ENCODE measurements at regions not wholly inside any gene's neighbourhood (a gene's known extent, or its start where the extent isn't known, plus 50 kb on each side); places are given as distances from the start of the nearest gene placed in this dataset.

DNA sequence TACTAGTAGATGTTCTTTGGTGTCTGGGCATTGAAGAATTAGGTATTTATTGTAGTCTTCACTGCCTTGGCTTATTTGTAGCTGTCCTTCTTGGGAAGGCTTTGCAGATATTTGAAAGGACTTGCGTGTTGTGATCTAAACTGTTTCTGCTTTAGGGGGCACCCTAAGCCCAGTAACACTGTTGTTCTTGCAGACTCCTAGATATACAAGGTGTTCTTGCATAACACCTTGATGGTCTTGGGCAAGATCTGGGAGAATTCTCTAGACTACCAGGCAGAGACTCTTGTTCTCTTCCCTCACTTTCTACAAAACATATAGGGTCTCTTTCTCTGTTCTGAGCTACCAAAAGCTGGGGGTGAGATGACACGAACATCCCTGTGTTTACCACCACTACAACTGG, 179.1 kb downstream of the FAM170A start:
- H3K36me3 ChIP-seq (ENCODE audit: control insufficient read depth, insufficient read depth, low read length), result no peaks in the 10 kb centered on the region
- intact Hi-C loops (cut with micrococcal nuclease), result no loop called here
- no peak overlapping the region for H3K27ac ChIP-seq (ENCODE audit: extremely low read depth, low read depth, low read length)
- ChIA-PET CTCF (ENCODE audit: low intra/inter-chr PET ratio) (no interaction called here), POLR2A (no interaction called here)
- H3K9me1 ChIP-seq (ENCODE audit: control insufficient read depth, insufficient read depth, low read length), result no peaks in the 10 kb centered on the region
- ATAC-seq (no peak), DNase-seq (ENCODE audit: extremely low read depth in 1 of 4, low spot score in 3 of 4) (no peak), FAIRE-seq (no peak)
- H3K9me3 ChIP-seq (replicated peaks; ENCODE audit: control insufficient read depth, insufficient read depth, low read depth, low read length), result no peaks in the 10 kb centered on the region; the same call in 1 of the 2 replicates
- no peak overlapping the region for H2AFZ ChIP-seq (ENCODE audit: low read depth, low read length)
- TF ChIP-seq MTA1 (IDR thresholded peaks at IDR 0.05; ENCODE audit: borderline replicate concordance) (no peak), E2F3 (CRISPR knock-in tag; IDR thresholded peaks at IDR 0.05) (no peak), PTRF (tag; IDR thresholded peaks at IDR 0.05) (no peak), U2AF1 (optimal IDR thresholded peaks at IDR 0.05; ENCODE audit: low read depth, low read length) (no peak), HIVEP1 (CRISPR knock-in tag; IDR thresholded peaks at IDR 0.05) (no peak), CEBPB (tag; IDR thresholded peaks at IDR 0.05) (peak; percentile 34; the same call in 1 of the 2 replicates)
- no peaks in the 10 kb centered on the region for H3K27me3 ChIP-seq (ENCODE audit: control insufficient read depth in 2 of 2, insufficient read depth in 2 of 2, low read length in 2 of 2)
- H3K4me2 ChIP-seq (ENCODE audit: insufficient read depth, low read length), result no peak overlapping the region
- H3K79me2 ChIP-seq (ENCODE audit: control insufficient read depth, insufficient read depth, low read length), result no peaks in the 10 kb centered on the region
- BruUV-seq (replicated peaks), result no TSS peak
- in situ Hi-C loops (cut with MboI), result no loop called here
- H3K4me1 ChIP-seq (replicated peaks in 1 of 2; ENCODE audit: control insufficient read depth in 2 of 2, insufficient read depth in 2 of 2, low read length in 2 of 2), result no peaks in the 10 kb centered on the region
- no peak overlapping the region for H3K9ac ChIP-seq (ENCODE audit: insufficient read depth in 1 of 2, low read depth in 2 of 2, low read length in 2 of 2)
- H3K4me3 ChIP-seq, result no peak overlapping the region
- H4K20me1 ChIP-seq (replicated peaks; ENCODE audit: control insufficient read depth, insufficient read depth, low read length), result no peaks in the 10 kb centered on the region
- 0% methylated on average over 2 of the region's 2 CpGs for WGBS (ENCODE audit: insufficient coverage, low coverage, missing lambda C conversion rate)

DNA sequence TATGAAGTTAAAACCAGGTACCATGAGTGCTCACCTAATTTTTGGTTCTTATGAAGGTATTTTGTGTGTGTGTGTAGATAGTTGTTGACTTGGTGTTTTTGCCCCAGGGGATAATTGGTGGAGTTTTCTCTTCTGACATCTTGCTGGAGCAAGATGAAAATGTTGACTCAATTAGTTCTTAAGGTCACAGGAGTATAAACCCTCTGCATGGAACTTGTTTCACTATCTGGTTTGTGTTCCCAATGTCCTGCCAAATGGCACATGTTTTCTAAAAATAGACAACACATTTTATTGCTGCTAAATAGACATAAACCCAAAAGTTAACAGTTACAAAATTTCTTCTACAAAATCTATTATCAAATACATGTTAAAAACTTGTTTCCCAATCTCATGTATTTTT, 180.9 kb downstream of the FAM170A start:
- CTCF ChIA-PET (ENCODE audit: low intra/inter-chr PET ratio), result no interaction called here
- TF ChIP-seq ZKSCAN3 (CRISPR knock-in tag; IDR thresholded peaks at IDR 0.05), result no peak
- no peak for TF ChIP-seq OTX1 (CRISPR knock-in tag; IDR thresholded peaks at IDR 0.05)
- TF ChIP-seq ELF1 (tag; IDR thresholded peaks at IDR 0.05), result no peak
- no peak for TF ChIP-seq PRDM10 (IDR thresholded peaks at IDR 0.05; ENCODE audit: partially characterized antibody)
- TF ChIP-seq, protein P1, sequence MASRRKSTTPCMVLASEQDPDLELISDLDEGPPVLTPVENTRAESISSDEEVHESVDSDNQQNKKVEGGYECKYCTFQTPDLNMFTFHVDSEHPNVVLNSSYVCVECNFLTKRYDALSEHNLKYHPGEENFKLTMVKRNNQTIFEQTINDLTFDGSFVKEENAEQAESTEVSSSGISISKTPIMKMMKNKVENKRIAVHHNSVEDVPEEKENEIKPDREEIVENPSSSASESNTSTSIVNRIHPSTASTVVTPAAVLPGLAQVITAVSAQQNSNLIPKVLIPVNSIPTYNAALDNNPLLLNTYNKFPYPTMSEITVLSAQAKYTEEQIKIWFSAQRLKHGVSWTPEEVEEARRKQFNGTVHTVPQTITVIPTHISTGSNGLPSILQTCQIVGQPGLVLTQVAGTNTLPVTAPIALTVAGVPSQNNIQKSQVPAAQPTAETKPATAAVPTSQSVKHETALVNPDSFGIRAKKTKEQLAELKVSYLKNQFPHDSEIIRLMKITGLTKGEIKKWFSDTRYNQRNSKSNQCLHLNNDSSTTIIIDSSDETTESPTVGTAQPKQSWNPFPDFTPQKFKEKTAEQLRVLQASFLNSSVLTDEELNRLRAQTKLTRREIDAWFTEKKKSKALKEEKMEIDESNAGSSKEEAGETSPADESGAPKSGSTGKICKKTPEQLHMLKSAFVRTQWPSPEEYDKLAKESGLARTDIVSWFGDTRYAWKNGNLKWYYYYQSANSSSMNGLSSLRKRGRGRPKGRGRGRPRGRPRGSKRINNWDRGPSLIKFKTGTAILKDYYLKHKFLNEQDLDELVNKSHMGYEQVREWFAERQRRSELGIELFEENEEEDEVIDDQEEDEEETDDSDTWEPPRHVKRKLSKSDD (conservative IDR thresholded peaks at IDR 0.05; ENCODE audit: low read length), result no peak
- no peak for TF ChIP-seq CBX3 (IDR thresholded peaks at IDR 0.05; ENCODE audit: borderline replicate concordance in 1 of 2, low read length in 2 of 2)

More for the DNA sequence above, 180.9 kb downstream of the FAM170A start:
- Histone ChIP-seq H3K4me3 (no peak overlapping the region), H3K4me1 (replicated peaks in 1 of 2; ENCODE audit: control insufficient read depth in 2 of 2, insufficient read depth in 2 of 2, low read length in 2 of 2) (no peaks in the 10 kb centered on the region), H3K9ac (ENCODE audit: insufficient read depth in 1 of 2, low read depth in 2 of 2, low read length in 2 of 2) (no peak overlapping the region), H4K20me1 (replicated peaks; ENCODE audit: control insufficient read depth, insufficient read depth, low read length) (no peaks in the 10 kb centered on the region), H3K4me2 (ENCODE audit: insufficient read depth, low read length) (no peak overlapping the region), H3K36me3 (ENCODE audit: control insufficient read depth, insufficient read depth, low read length) (no peaks in the 10 kb centered on the region), H3K9me3 (replicated peaks; ENCODE audit: control insufficient read depth, insufficient read depth, low read depth, low read length) (no peaks in the 10 kb centered on the region), H3K79me2 (ENCODE audit: control insufficient read depth, insufficient read depth, low read length) (no peaks in the 10 kb centered on the region), H3K27ac (ENCODE audit: extremely low read depth, low read depth, low read length) (no peak overlapping the region), H3K27me3 (ENCODE audit: control insufficient read depth in 2 of 2, insufficient read depth in 2 of 2, low read length in 2 of 2) (no peaks in the 10 kb centered on the region), H3K9me1 (ENCODE audit: control insufficient read depth, insufficient read depth, low read length) (no peaks in the 10 kb centered on the region), H2AFZ (ENCODE audit: low read depth, low read length) (no peak overlapping the region)
- no peak for ATAC-seq
- intact Hi-C loops (cut with micrococcal nuclease) (no loop called here), in situ Hi-C loops (cut with MboI) (no loop called here)
- POLR2A ChIA-PET, result no interaction called here
- BruUV-seq (replicated peaks), result no TSS peak
- no peak for DNase-seq (ENCODE audit: extremely low read depth in 1 of 4, low spot score in 3 of 4)
- FAIRE-seq, result no peak

Measured in K562 (cell line).